ENCODE measurements at regions not wholly inside any gene's neighbourhood (a gene's known extent, or its start where the extent isn't known, plus 50 kb on each side); places are given as distances from the start of the nearest gene placed in this dataset.
"Not testable (repeated sequence)": the region's sequence is repeated elsewhere in the genome, so short reads cannot be mapped to it uniquely, and the experiment has no call there.

GRCh38 chr2:167784084-167784425 is 463.3 kb downstream of the STK39 start:
- peaks cover 11% of the 10 kb centered on the region for H3K9me3 Mint-ChIP-seq
- H3K36me3 Mint-ChIP-seq (ENCODE audit: low read depth) = peaks cover 7% of the 10 kb centered on the region
- peak overlapping the region; percentile 3 for H3K4me3 Mint-ChIP-seq
- H3K4me1 Mint-ChIP-seq = peaks cover 60% of the 10 kb centered on the region
- DNase-seq = no peak
- no peak for TF ChIP-seq CTCF (IDR thresholded peaks at IDR 0.05)
- no peaks in the 10 kb centered on the region for H3K27me3 Mint-ChIP-seq (ENCODE audit: low read depth, poor library complexity)
- peak overlapping the region; percentile 93 for H3K27ac Mint-ChIP-seq

- Mint-ChIP-seq H3K27me3 (ENCODE audit: low read depth, poor library complexity) (no peaks in the 10 kb centered on the region), H3K4me1 (peaks cover 60% of the 10 kb centered on the region), H3K36me3 (ENCODE audit: low read depth) (peaks cover 7% of the 10 kb centered on the region), H3K4me3 (peak overlapping the region; percentile 3), H3K27ac (peak overlapping the region; percentile 93), H3K9me3 (peaks cover 8% of the 10 kb centered on the region)
- DNase-seq = peak; percentile 35
- TF ChIP-seq CTCF (IDR thresholded peaks at IDR 0.05) = no peak
Observed at GRCh38 chr2:167783261-167784083, 463.9 kb downstream of the STK39 start.

GRCh38 chr2:167781629-167782028 is 465.8 kb downstream of the STK39 start:
- not testable (repeated sequence) for H3K9me3 Mint-ChIP-seq; H3K36me3 Mint-ChIP-seq (ENCODE audit: low read depth); H3K27me3 Mint-ChIP-seq (ENCODE audit: low read depth, poor library complexity); H3K27ac Mint-ChIP-seq; DNase-seq; H3K4me3 Mint-ChIP-seq
- H3K4me1 Mint-ChIP-seq = peaks cover 50% of the 10 kb centered on the region

GRCh38 chr2:167776359-167776758 is 471.0 kb downstream of the STK39 start:
- no peak overlapping the region for H3K4me3 Mint-ChIP-seq
- no peaks in the 10 kb centered on the region for H3K27me3 Mint-ChIP-seq (ENCODE audit: low read depth, poor library complexity)
- H3K4me1 Mint-ChIP-seq = peaks cover 20% of the 10 kb centered on the region
- TF ChIP-seq CTCF (IDR thresholded peaks at IDR 0.05) = no peak
- DNase-seq = no peak
- H3K36me3 Mint-ChIP-seq (ENCODE audit: low read depth) = no peaks in the 10 kb centered on the region
- H3K9me3 Mint-ChIP-seq = no peaks in the 10 kb centered on the region
- no peak overlapping the region for H3K27ac Mint-ChIP-seq

GRCh38 chr2:167771628-167772027 is 475.8 kb downstream of the STK39 start:
- H3K36me3 Mint-ChIP-seq (ENCODE audit: low read depth) = peaks cover 6% of the 10 kb centered on the region
- H3K9me3 Mint-ChIP-seq = peaks cover 8% of the 10 kb centered on the region
- H3K27me3 Mint-ChIP-seq (ENCODE audit: low read depth, poor library complexity) = no peaks in the 10 kb centered on the region
- no peak for TF ChIP-seq CTCF (IDR thresholded peaks at IDR 0.05)
- no peak overlapping the region for H3K27ac Mint-ChIP-seq
- H3K4me1 Mint-ChIP-seq = peaks cover 33% of the 10 kb centered on the region
- DNase-seq = no peak
- no peak overlapping the region for H3K4me3 Mint-ChIP-seq

GRCh38 chr2:167769020-167769419 is 478.4 kb downstream of the STK39 start:
- Mint-ChIP-seq H3K27me3 (ENCODE audit: low read depth, poor library complexity) (no peaks in the 10 kb centered on the region), H3K9me3 (peaks cover 10% of the 10 kb centered on the region), H3K36me3 (ENCODE audit: low read depth) (peaks cover 6% of the 10 kb centered on the region), H3K4me1 (peaks cover 24% of the 10 kb centered on the region), H3K4me3 (no peak overlapping the region), H3K27ac (no peak overlapping the region)
- TF ChIP-seq CTCF (IDR thresholded peaks at IDR 0.05) = no peak
- no peak for DNase-seq
